Activated CD4-positive, alpha-beta T cell treated with anti-CD3 and anti-CD28 coated beads for 48 hours (primary cell): ENCODE measurements at regions not wholly inside any gene's neighbourhood (a gene's known extent, or its start where the extent isn't known, plus 50 kb on each side); places are given as distances from the start of the nearest gene placed in this dataset.
"Not testable (repeated sequence)": the region's sequence is repeated elsewhere in the genome, so short reads cannot be mapped to it uniquely, and the experiment has no call there.

Experiments
- DNase-seq: peaks from one replicate; pipeline ENCODE4 v3.0.0-alpha.2; 2020

- DNase-seq, result no peak
Measured at GRCh38 chr5:136738829-136739228, 373.5 kb upstream of the TRPC7 start.

- DNase-seq, result no peak
Measured at GRCh38 chr5:136736021-136736420, 370.7 kb upstream of the TRPC7 start.

- DNase-seq, result not testable (repeated sequence)
Measured at GRCh38 chr5:136735611-136736010, 370.3 kb upstream of the TRPC7 start.

GRCh38 chr5:136734628-136735027, 369.3 kb upstream of the TRPC7 start:
- DNase-seq, result no peak

- DNase-seq, result no peak
Measured at GRCh38 chr5:136732751-136733150, 367.4 kb upstream of the TRPC7 start.

GRCh38 chr5:136731241-136731900, 366.0 kb upstream of the TRPC7 start:
- DNase-seq, result no peak

GRCh38 chr5:136730426-136730825, 365.1 kb upstream of the TRPC7 start:
- DNase-seq, result no peak

- no peak for DNase-seq
Measured at GRCh38 chr5:136729901-136730355, 364.6 kb upstream of the TRPC7 start.

- no peak for DNase-seq
Measured at GRCh38 chr5:136726506-136726905, 361.2 kb upstream of the TRPC7 start.

- no peak for DNase-seq
Measured at GRCh38 chr5:136724161-136724560, 358.8 kb upstream of the TRPC7 start.

GRCh38 chr5:136722581-136722980, 357.2 kb upstream of the TRPC7 start:
- no peak for DNase-seq

- no peak for DNase-seq
Measured at GRCh38 chr5:136722086-136722485, 356.7 kb upstream of the TRPC7 start.

GRCh38 chr5:136720674-136721073, 355.3 kb upstream of the TRPC7 start:
- no peak for DNase-seq

GRCh38 chr5:136717917-136718316, 352.6 kb upstream of the TRPC7 start:
- no peak for DNase-seq

GRCh38 chr5:136714286-136714685, 348.9 kb upstream of the TRPC7 start:
- DNase-seq, result no peak

- DNase-seq, result no peak
Measured at GRCh38 chr5:136712628-136713027, 347.3 kb upstream of the TRPC7 start.

GRCh38 chr5:136710834-136711233, 345.5 kb upstream of the TRPC7 start:
- DNase-seq, result no peak

- no peak for DNase-seq
Measured at GRCh38 chr5:136703706-136704105, 338.4 kb upstream of the TRPC7 start.

- DNase-seq, result no peak
Measured at GRCh38 chr5:136703036-136703435, 337.7 kb upstream of the TRPC7 start.

GRCh38 chr5:136701191-136701590, 335.8 kb upstream of the TRPC7 start:
- DNase-seq, result no peak

- DNase-seq, result no peak
Measured at GRCh38 chr5:136699651-136700050, 334.3 kb upstream of the TRPC7 start.

GRCh38 chr5:136698970-136699369, 333.6 kb upstream of the TRPC7 start:
- no peak for DNase-seq

- no peak for DNase-seq
Measured at GRCh38 chr5:136694258-136694657, 328.9 kb upstream of the TRPC7 start.

GRCh38 chr5:136689552-136689951, 324.2 kb upstream of the TRPC7 start:
- DNase-seq, result no peak

- DNase-seq, result no peak
Measured at GRCh38 chr5:136686192-136686872, 321.0 kb upstream of the TRPC7 start.
